Fibroblast of peridontal ligament (primary cell): ENCODE measurements at regions not wholly inside any gene's neighbourhood (a gene's known extent, or its start where the extent isn't known, plus 50 kb on each side); places are given as distances from the start of the nearest gene placed in this dataset.

Experiments used
- DNase-seq: peaks from one replicate; pipeline ENCODE4 v3.0.0-alpha.2; 2010; ENCODE audit errors: extremely low read depth

DNA sequence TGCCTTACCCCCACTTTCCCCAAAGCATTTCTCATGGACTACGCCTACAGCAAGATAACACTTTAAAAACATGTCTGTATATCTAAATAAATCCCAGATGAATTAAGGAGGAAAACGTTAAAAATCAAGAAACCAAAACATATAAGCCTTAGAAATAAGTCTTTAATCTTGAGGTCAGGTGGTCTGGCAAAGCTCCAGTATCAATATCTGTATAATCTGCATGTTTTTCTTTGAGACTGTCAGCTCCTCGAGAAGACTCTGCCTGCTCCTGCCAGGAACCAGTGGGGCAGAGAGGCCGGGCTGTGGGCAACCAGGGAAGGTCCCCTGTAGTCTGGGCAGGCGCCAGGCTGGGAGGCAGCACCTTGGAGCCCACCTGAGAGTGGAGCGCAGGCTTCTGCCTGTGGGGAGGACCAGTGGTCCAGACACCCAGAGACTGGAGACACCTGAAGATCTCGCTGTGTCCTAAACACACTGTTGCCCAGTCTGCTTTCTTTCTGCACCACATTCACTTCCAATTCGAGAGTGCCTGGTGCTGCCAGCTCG is 291.0 kb upstream of the SOX11 start:
- no peak for DNase-seq

DNA sequence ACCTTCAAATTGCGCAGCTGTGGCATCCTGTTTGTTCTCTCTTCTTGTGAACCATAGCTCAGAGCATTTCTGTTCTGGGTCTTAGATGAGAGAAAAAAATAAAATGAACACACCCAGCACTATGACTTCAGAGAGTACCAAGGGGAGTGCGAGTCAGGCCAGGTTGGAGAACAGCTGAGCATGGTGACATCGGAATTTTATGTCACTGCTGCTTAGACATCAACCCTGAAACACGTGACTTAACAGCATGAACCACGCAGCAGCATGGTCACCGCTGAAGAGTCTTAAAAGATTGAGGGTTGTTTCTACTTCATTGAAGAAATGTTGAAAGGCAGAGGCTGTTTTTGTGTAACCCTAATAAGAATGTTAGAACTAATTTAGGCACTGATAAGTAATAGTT is 288.8 kb upstream of the SOX11 start:
- DNase-seq, result no peak

DNA sequence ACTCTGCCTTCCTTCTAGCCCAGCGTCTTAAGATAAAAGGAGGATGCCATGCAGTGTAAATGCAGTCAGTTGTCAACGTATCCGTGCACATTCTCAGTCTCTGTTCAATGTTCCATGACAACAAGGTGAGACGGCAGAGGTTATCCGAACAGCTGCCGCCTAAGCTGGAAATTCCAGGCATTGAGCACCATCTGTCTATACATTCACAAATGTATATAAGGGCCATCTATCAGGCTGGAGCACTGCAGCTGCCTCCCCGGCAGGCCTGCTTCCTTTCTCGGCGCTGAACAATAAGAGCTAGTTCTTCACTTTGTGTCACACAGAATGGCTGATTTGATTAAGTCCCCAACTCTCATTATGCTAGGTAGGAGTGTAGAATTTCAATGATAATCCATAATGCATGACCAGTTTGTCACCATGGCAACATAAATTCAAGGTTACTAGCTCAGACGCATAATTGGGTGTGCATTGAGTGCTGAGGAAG is 282.2 kb upstream of the SOX11 start:
- no peak for DNase-seq

DNA sequence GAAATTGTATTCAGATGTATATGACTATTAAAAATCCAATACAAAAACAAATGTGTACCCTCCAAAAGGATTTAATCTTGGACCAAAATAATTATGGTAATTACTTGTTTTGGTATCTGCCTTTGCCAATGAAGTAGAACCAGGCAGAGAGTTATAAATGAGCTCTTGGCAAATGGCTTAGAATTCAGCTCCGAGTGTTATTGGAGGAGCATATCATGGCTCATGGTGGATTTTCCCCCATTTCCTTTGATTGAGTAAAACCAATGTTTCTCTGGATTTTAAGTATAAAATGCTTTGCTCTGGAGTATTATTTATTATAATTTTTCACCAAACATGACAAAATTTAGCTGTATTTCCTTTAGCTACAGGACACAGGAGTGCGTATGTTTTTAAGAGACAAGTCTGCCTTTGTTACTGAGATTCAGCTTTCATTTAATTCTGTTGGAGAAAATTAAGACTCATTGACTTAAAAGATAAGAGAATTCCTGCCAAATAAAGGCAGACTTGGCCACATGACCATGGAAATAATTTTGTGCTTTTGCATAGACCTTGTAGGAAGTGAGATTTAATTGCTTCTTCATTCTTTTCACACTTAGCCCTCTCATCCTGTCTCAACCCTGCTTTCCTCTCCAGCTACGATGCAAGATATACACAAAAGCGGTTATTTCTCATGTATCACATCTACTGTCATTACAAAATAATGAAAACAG is 281.0 kb upstream of the SOX11 start:
- DNase-seq, result no peak

DNA sequence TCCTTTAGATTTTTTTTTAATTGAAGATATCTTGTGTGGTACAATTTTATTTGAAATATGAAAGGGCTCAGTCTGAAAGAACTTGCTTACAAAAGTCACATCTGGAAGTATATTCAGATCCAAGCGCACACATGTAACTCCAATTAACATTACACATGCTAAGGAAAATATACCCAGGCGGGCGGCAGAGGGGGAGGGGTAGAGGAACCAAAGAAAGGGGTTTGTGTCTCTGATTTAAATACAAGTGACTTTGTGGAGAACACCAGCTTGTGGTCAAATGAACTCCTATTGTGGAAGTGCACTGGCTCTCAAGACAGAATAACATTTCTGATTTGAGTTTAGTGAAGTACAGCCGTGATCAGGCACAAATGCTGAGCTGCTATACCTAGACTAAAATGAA is 280.2 kb upstream of the SOX11 start:
- no peak for DNase-seq

DNA sequence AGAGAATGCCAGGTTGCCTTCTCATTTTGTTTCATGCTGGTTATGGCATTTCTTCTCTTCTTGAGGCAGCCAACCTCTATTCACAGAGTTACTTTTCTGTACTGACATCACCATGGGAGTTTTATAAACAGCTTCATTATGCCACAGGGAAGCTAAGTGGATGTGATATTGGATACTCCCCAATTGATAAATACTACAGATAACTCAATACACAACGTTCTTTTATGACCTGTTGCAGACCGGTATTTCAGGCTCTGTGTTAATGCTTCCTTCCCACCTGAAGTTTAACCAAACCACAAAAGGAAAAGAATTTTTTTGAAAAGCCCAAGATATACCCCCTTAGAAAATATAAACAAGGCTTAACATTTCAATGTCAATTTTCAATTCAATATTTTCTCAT is 258.3 kb upstream of the SOX11 start:
- DNase-seq, result no peak

DNA sequence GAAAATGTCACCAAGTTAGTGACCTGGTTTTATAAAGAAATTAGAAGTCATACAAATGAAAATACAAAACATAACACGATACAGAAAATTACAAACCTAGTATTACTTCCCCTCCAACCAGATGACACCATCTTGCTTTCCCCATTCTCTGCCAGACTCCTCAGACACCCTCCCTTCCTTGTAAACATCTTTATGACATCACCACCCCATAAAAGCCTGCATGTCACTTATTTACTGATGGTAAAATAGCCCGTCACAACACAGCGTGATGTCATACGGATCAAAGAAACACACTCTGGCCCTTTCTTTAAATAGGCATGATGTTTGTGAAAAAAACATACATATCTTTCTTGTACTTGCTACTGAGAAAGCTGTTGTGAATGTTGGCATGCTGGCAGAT is 254.8 kb upstream of the SOX11 start:
- no peak for DNase-seq

DNA sequence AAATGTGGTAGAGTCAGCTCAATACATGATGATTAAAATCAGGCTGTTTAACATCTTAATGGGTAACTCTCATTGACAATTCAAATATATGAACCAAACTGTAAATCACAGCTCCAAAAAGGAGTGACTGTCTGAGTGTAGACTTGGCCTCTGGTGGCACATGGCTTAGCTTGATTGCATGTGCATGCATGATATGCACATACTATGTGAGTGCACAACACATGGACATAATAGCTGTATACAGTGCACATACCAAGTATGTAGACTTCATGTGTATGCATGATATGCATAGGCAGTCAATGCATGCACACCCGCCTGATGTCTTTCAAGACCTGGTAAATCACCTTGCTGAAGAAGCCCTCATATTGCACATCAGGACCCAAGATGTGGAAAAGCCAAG is 252.0 kb upstream of the SOX11 start:
- no peak for DNase-seq

DNA sequence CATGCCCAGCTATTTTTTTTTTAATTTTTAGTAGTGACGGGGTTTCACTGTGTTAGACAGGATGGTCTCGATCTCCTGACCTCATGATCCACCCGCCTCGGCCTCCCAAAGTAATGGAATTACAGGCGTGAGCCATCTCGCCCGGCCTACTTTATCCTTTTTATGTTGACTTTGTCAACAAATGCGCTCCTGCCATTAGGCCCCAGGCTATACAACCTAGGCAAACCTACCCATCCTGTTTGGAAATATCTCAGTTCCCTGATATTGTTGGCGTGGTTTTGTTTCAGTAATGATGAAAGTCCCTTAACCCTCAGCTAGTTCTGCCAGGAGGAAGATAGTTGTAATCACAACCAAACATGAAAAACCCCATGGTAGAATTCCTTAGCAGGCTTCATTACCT is 249.4 kb upstream of the SOX11 start:
- DNase-seq, result no peak

DNA sequence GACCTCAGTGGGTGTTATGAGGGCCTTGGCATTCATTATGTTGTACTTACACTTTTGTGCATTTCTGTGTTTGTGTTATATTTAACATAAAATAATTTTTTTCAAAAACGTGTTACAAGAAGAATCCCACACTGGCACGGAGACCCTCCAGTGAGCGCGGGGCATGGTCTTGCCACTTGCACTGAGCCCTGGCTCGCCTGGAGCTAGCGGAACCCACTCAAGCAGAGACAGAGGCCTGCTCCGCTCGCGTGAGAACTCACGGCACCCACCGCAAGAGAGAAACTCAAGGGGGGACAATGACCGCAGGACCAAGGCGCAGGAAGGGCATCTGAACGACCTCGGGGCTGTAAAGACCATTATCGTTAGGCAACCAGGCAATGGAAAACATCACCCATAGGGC is 248.0 kb upstream of the SOX11 start:
- no peak for DNase-seq

DNA sequence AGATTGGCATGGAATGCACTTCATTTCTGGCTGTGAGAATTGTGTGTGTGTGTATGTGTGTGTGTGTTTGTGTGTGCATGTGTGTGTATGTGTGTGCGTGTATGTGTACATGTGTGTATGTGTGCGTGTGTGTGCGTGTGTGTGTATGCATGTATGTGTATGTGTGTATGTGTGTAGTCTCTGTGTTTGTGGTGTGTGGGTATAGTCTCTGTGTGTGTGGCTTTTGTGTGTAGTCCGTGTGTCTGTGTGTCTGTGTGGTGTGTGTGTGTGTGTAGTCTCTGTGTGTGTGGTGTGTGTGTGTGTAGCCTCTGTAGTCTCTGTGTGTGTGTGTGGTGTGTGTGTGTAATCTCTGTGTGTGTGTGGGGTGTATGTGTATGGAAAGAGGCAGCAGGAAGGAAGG is 247.3 kb upstream of the SOX11 start:
- no peak for DNase-seq

DNA sequence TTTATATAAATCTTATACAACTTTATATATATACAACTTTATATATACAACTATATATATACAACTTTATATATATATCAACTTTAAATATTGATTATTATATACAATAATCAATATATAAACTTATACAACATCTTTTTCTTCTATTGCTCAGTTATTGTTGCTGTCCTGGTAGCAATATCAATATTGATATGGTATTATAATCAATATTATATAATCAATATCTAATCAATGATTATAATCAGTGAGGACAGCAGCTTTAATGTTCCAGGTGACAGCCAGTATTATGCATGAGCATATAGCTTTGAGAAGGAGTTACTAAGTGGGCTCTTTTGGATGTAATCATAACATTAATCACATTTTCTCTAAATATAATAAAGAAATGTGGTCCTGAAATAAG is 242.3 kb upstream of the SOX11 start:
- DNase-seq, result no peak

DNA sequence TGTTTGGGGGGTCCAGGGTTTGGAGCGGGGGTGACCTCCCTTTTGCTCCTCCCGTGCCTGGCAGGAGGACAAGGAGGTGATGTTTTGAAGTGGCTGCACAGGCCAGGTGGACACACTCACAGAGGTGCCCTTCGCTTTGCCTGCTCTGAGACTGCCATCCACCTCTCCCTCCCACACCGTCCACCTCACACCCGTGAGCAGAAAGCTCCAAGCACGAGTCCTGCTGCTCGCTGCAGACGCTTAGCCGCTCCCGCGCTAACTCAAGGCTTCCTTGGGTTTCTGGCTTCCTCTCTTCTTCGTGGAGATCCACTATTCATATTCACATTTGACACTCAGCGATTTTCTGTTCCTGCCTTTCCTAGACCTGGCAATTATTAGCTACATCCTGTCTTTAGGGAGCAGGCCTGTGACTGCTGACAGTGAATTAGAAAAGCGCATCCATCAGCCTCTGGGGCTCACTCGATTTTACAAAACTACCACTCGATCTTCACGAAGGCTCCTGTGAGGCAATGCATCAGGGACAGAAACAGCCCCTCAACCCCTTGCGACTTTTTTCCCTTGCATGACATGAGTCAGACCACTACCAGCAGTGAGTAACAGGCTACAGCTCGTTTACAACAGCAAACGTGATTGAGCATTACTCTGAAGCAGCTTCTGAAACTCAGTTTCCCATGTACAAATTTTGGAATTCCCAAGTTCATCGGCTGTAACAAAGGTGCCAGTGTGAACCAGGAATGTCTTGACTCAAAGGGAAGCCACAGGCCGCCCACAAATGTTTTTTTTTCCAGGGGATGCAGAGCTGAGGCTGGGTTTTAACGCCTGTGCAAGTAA is 238.7 kb upstream of the SOX11 start:
- no peak for DNase-seq

DNA sequence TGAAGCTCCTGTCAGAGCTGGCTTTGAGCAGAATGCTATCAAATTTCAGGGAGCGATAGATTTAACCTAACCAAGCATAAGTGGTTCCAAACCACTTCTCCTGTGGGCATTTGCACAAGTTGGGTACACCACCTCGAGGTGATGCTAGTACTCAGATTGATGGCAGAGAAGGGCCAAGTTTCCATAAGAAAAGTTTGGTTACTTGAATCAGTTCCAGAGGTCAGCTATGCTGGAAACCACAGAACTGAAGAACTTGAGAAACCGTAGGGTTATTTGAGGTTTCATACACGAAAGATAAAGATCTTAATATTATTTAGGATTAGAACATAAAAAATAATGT is 238.2 kb upstream of the SOX11 start:
- no peak for DNase-seq

DNA sequence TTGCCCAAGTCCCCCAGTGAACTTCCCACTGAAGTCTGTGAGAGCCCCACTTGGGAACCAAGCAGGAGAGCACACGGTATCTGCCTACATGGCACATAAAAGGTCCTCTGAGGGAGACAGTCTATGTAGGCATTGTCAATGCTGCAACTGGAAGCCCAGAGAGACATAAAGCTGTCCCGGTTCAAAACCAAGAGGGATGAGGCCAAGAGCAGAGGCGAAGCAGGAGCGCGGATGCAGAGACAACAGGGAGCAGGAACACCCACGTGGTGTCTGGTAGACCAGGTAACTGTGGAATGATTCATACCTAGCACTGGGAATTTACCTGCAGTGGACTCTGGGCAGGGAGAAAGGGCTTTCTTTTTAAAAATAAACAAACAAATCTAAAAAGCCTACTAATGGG is 233.1 kb upstream of the SOX11 start:
- DNase-seq, result no peak

DNA sequence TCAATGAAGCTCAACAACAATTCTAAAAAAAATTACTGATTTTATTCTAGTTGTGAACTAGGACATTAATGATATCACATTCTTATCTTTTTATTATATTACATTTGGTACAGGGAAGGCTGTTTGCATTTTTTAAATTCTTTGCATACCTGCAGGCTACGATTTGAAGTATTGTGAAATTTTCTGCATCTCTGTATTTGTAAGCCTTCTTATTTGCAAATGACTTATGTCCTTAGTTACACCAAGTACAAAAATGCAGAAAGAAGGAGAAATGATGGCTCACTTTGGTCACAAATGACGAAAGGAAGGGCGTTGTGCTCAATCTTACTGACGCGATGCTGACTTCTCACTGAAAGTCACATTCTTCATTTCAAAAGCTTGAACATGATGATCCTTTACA is 227.5 kb upstream of the SOX11 start:
- no peak for DNase-seq

DNA sequence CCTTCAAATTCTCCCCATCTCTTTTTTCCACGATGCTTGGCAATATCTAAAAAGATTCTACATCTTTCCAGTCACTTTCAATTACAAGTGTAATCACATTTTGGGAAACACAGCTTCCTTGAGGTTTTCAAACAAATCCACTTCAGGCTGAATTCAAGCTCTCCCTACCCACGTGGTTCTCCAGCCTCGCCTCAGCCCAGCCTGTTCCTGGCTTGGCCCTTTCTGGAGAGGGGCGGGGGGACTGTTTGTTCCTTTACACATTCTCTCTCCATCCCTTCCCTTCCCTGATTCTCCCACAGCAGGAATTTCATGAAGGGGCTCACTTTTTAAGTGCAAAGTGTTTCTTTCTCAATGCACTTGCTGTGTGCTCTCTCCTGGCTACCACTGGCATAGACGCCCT is 226.3 kb upstream of the SOX11 start:
- no peak for DNase-seq

DNA sequence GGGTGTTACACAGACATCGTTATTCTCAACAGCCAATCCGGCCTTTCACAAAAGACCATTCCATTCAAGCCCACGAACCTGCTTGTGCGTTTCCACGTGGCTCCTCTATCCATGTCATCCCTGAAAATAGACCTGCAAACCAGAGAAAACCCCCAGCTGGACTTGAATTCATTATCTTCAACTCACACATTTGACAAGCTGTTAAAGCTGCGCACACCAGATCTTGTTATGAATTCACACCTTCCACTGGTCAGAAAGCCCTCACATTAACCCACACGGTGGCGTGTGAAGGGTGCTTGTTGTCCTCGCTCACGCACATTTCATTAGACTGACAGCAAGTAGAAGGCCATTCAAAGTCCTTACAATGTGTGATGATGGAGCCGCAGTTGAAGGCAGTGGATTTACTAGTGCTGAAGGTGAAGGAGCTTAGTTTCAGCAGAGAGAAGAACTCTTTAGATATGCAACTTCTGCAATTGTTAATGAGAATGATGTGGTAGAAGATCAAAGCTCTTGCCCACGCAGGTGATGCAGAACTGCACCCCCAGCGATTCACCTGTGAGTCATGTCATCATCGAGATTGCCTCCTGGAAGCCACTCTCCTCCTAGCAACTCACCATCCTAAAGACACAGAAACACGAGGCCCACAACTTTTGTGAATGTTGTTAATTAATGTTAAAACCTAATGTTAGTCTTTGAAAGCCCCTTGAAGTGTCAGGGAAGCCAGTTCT is 224.8 kb upstream of the SOX11 start:
- no peak for DNase-seq

DNA sequence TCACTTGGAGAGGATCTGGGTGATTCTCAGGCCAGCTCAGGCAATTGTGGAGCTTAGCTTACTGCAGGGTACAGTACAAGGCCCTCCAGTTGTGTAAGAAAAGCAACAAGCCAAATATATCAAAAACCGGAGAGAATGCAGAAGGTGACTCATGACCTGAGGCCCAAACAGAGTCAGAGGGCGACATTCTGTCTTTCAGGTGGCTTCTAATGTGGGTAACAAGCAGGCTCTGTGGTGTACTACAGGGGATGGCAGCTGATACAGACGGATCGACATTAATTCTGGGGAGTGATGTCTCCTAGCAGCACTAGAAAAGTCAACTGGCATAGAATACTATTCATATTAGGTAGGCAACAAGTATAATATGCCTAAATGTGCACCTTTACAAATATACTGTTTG is 219.5 kb upstream of the SOX11 start:
- no peak for DNase-seq

DNA sequence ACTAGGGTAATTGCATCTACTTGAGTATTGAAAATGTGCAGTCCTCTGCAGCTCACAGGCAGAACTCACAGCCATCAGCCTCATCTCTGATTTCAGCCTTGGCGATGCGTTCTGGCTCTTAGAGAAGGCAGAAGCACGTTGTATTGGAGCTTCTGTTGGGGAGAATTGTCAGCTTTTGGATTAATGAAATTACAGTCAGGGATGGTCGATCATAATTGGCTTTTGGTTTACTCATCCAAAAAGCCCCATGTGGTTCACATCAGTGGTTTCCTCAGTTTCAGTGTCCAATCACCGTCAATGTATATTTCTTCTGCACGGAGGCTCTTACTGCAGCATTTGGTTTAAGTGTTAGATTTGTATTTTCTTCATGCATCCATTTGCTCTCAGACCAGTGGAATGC is 218.5 kb upstream of the SOX11 start:
- DNase-seq, result no peak

DNA sequence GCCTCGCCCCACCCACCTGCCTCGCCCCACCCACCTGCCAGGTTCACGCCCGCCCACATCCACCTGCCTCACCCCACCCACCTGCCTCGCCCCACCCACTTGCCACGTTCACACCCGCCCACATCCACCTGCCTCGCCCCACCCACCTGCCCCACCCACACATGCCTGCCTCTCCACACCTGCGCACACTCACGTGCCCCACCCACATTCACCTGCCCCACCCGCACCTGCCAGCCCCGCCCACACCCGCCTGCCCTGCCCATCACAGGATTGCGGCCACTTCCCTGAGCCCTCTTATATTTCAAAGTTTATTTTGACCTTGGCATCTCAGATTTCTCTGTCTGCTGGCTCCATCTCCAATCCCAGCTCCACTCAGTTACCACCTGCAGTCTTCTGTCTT is 217.5 kb upstream of the SOX11 start:
- DNase-seq, result no peak

DNA sequence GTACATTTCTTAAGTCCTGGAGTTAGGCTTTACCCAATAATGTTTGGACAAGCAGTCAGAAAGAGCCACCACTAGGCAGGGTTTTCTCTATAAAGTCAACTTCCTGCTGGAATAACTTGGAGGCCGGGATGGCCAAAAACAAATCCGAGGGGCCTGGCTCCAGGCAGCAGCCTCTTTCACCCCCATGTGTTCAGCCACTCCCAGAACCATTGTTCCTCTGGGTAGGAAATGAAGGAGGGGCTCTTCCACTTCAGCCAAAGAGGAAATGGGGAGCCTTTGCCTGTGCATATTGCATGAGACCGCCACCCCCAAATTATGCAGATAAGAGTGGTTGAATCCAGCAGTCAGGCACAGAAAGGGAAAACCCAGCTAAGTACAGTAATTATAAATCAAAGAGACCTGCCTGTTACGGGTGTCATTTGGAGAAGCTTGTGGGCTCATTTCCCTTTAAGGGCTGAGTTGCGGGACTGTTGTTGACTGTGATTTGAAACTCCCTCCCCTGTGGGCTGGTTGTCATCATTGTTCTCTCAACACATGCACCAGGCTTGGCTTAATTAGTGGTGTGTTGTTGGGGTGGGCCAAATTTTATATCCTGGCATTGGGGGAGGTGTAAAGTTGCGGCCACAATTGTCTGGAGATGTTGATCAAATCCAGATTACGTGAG is 212.8 kb upstream of the SOX11 start:
- no peak for DNase-seq
